Sigmoid colon (tissue), 4 donors: ENCODE measurements at regions not wholly inside any gene's neighbourhood (a gene's known extent, or its start where the extent isn't known, plus 50 kb on each side); places are given as distances from the start of the nearest gene placed in this dataset.

Source experiments
- CTCF ChIP-seq, 4 experiments: fragments of 450-650 bp in 3 of 4; fragments of 200-600 bp in 1 of 4; IDR thresholded peaks; one replicate each; pipeline ENCODE4 v1.5.1; 2016 to 2019; ENCODE audit warnings: antibody characterized with exemption in 4 of 4, mild to moderate bottlenecking in 3 of 4, moderate library complexity in 2 of 4
- EP300 ChIP-seq, 4 donors: sonication (generic); formaldehyde crosslinking; IDR thresholded peaks; one replicate each; pipeline ENCODE4 v1.6.1; 2017; ENCODE audit warnings: antibody characterized with exemption in 4 of 4
- POLR2A ChIP-seq, 2 donors: fragments of 450-650 bp; IDR thresholded peaks; one replicate each; pipeline ENCODE4 v1.6.1; 2016; ENCODE audit warnings: antibody characterized with exemption in 2 of 2, mild to moderate bottlenecking in 2 of 2, moderate library complexity in 2 of 2
- POLR2AphosphoS5 ChIP-seq, 4 donors: sonication (generic); formaldehyde crosslinking; IDR thresholded peaks; one replicate each; pipeline ENCODE4 v1.6.1; 2017; ENCODE audit warnings: antibody characterized with exemption in 4 of 4

GRCh38 chr10:6354168-6354772 lies 151.5 kb downstream of the PFKFB3 start:
- TF ChIP-seq POLR2AphosphoS5 (IDR thresholded peaks at IDR 0.05), result no peak
- no peak for TF ChIP-seq POLR2A (IDR thresholded peaks at IDR 0.05)
- TF ChIP-seq CTCF (IDR thresholded peaks at IDR 0.05), result no peak
- no peak for TF ChIP-seq EP300 (IDR thresholded peaks at IDR 0.05)
